Caco-2 (cell line): ENCODE measurements at regions not wholly inside any gene's neighbourhood (a gene's known extent, or its start where the extent isn't known, plus 50 kb on each side); places are given as distances from the start of the nearest gene placed in this dataset.

Experiments
- BruUV-seq: library from RNA; stranded (reverse); fragments of 400-500 nt; replicated peaks from 2 replicates; lab custom pipeline; 2021; lab: Mats Ljungman, UMichigan
- CTCF ChIA-PET: fragments of 300-600 bp; sonication (Branson Sonifier 250); formaldehyde crosslinking; loops from one replicate; lab custom pipeline; 2022; ENCODE audit warnings: antibody characterized with exemption; lab: Charles Lee
- POLR2A ChIA-PET: fragments of 300-600 bp; sonication (Branson Sonifier 250); formaldehyde crosslinking; loops from one replicate; lab custom pipeline; 2022; ENCODE audit warnings: antibody characterized with exemption; lab: Charles Lee
- DNase-seq, 2 experiments: peaks; one replicate each; pipeline versions ENCODE4 v3.0.0 to v3.0.0-alpha.2; 2020 to 2022
- H3K27me3 ChIP-seq: replicated peaks from 2 replicates; pipeline ENCODE4 v1.6.0; 2011; ENCODE audit warnings: low read length; ENCODE audit not compliant: control insufficient read depth, insufficient read depth
- H3K36me3 ChIP-seq: 2 replicates; pipeline ENCODE4 v1.5.1; 2011; ENCODE audit warnings: low read length; ENCODE audit not compliant: control insufficient read depth, insufficient read depth
- H3K4me1 ChIP-seq: fragments of 250-450 bp; sonication (Bioruptor Pico); 2 replicates; pipeline ENCODE4 v1.5.1; 2020; ENCODE audit warnings: mild to moderate bottlenecking
- H3K4me3 ChIP-seq: 2 replicates; pipeline ENCODE4 v1.5.1; 2011; ENCODE audit warnings: low read depth, mild to moderate bottlenecking, control low read depth, low read length
- H3K9me3 ChIP-seq: fragments of 250-450 bp; sonication (Bioruptor Pico); 2 replicates; pipeline ENCODE4 v1.5.1; 2020; ENCODE audit warnings: mild to moderate bottlenecking, moderate library complexity
- H3K27ac Mint-ChIP-seq: one replicate; pipeline ENCODE4 v1.8.0; 2022; ENCODE audit warnings: mixed read lengths; ENCODE audit not compliant: unreplicated experiment
- H3K27me3 Mint-ChIP-seq: one replicate; pipeline ENCODE4 v1.8.0; 2022; ENCODE audit warnings: mixed read lengths; ENCODE audit not compliant: insufficient read depth, unreplicated experiment
- H3K36me3 Mint-ChIP-seq: one replicate; pipeline ENCODE4 v1.8.0; 2022; ENCODE audit warnings: mild to moderate bottlenecking, mixed read lengths; ENCODE audit not compliant: insufficient read depth, unreplicated experiment
- H3K4me1 Mint-ChIP-seq: one replicate; pipeline ENCODE4 v1.8.0; 2022; ENCODE audit warnings: low read depth, mixed read lengths; ENCODE audit not compliant: unreplicated experiment
- H3K4me3 Mint-ChIP-seq: one replicate; pipeline ENCODE4 v1.8.0; 2022; ENCODE audit warnings: mild to moderate bottlenecking, moderate library complexity, mixed read lengths; ENCODE audit not compliant: unreplicated experiment
- H3K9me3 Mint-ChIP-seq: one replicate; pipeline ENCODE4 v1.8.0; 2022; ENCODE audit warnings: mixed read lengths; ENCODE audit not compliant: unreplicated experiment
- CTCF ChIP-seq, 2 experiments: fragments of 200-600 bp in 1 of 2; IDR thresholded peaks; 1 replicate in 1 of 2; 2 replicates in 1 of 2; pipeline versions ENCODE4 v1.5.1 to v1.8.0; 2011 to 2022; ENCODE audit warnings: antibody characterized with exemption in 1 of 2, control low read depth in 1 of 2, inconsistent platforms in 1 of 2, low read depth in 1 of 2, low read length in 1 of 2, mild to moderate bottlenecking in 1 of 2, moderate library complexity in 1 of 2; ENCODE audit not compliant: insufficient read depth in 1 of 2, severe bottlenecking in 1 of 2, unreplicated experiment in 1 of 2
- intact Hi-C: fragments of 100-400 bp; cut with micrococcal nuclease; formaldehyde crosslinking; loops from one replicate; pipeline ENCODE4 v1.10.0; 2022; ENCODE audit not compliant: unreplicated experiment

GRCh38 chr7:18165166-18165565 is 137.5 kb upstream of the PRPS1L1 start:
- intact Hi-C loops: no loop called here
- no peak overlapping the region for H3K4me3 ChIP-seq
- DNase-seq: no peak
- no peaks in the 10 kb centered on the region for H3K9me3 ChIP-seq
- Mint-ChIP-seq H3K4me1 (no peaks in the 10 kb centered on the region), H3K27ac (no peak overlapping the region), H3K36me3 (no peaks in the 10 kb centered on the region), H3K4me3 (no peak overlapping the region), H3K27me3 (peaks cover 6% of the 10 kb centered on the region), H3K9me3 (no peaks in the 10 kb centered on the region)
- no TSS peak for BruUV-seq
- H3K36me3 ChIP-seq: no peaks in the 10 kb centered on the region
- no peaks in the 10 kb centered on the region for H3K4me1 ChIP-seq
- ChIA-PET CTCF (no interaction called here), POLR2A (no interaction called here)
- TF ChIP-seq CTCF (IDR thresholded peaks at IDR 0.05; ENCODE audit: insufficient read depth in 1 of 2, low read depth in 1 of 2, low read length in 1 of 2, severe bottlenecking in 1 of 2, unreplicated experiment in 1 of 2): no peak
- H3K27me3 ChIP-seq: no peaks in the 10 kb centered on the region

GRCh38 chr7:18166002-18166401 is 138.4 kb upstream of the PRPS1L1 start:
- intact Hi-C loops: no loop called here
- DNase-seq: no peak
- Histone ChIP-seq H3K4me3 (no peak overlapping the region), H3K27me3 (no peaks in the 10 kb centered on the region), H3K36me3 (no peaks in the 10 kb centered on the region), H3K9me3 (no peaks in the 10 kb centered on the region), H3K4me1 (no peaks in the 10 kb centered on the region)
- no peak for TF ChIP-seq CTCF (IDR thresholded peaks at IDR 0.05; ENCODE audit: insufficient read depth in 1 of 2, low read depth in 1 of 2, low read length in 1 of 2, severe bottlenecking in 1 of 2, unreplicated experiment in 1 of 2)
- ChIA-PET POLR2A (no interaction called here), CTCF (no interaction called here)
- Mint-ChIP-seq H3K4me1 (no peaks in the 10 kb centered on the region), H3K27me3 (peaks cover 6% of the 10 kb centered on the region), H3K4me3 (no peak overlapping the region), H3K27ac (no peak overlapping the region), H3K9me3 (no peaks in the 10 kb centered on the region), H3K36me3 (no peaks in the 10 kb centered on the region)
- no TSS peak for BruUV-seq

- Mint-ChIP-seq H3K27ac (no peak overlapping the region), H3K36me3 (no peaks in the 10 kb centered on the region), H3K9me3 (no peaks in the 10 kb centered on the region), H3K4me1 (no peaks in the 10 kb centered on the region), H3K4me3 (no peak overlapping the region), H3K27me3 (no peaks in the 10 kb centered on the region)
- Histone ChIP-seq H3K4me1 (no peaks in the 10 kb centered on the region), H3K4me3 (no peak overlapping the region), H3K27me3 (no peaks in the 10 kb centered on the region), H3K36me3 (no peaks in the 10 kb centered on the region), H3K9me3 (no peaks in the 10 kb centered on the region)
- no peak for DNase-seq
- no TSS peak for BruUV-seq
- ChIA-PET POLR2A (no interaction called here), CTCF (no interaction called here)
- no peak for TF ChIP-seq CTCF (IDR thresholded peaks at IDR 0.05; ENCODE audit: insufficient read depth in 1 of 2, low read depth in 1 of 2, low read length in 1 of 2, severe bottlenecking in 1 of 2, unreplicated experiment in 1 of 2)
- intact Hi-C loops: no loop called here
These were observed 140.2 kb upstream of the PRPS1L1 start for GRCh38 chr7:18167815-18168214.
